K562 (cell line): ENCODE measurements at regions not wholly inside any gene's neighbourhood (a gene's known extent, or its start where the extent isn't known, plus 50 kb on each side); places are given as distances from the start of the nearest gene placed in this dataset.

Source experiments
- ATF6 ChIP-seq: sonication (generic); formaldehyde crosslinking; IDR thresholded peaks from 2 replicates; pipeline ENCODE4 v1.4.0; 2020; ENCODE audit warnings: mild to moderate bottlenecking, missing genetic modification reagents
- CREBBP ChIP-seq: IDR thresholded peaks from one replicate; pipeline ENCODE4 v1.6.1; 2012; ENCODE audit warnings: low read depth, mild to moderate bottlenecking, control low read depth, inconsistent platforms, low read length
- EZH2 ChIP-seq: IDR thresholded peaks from 2 replicates; pipeline ENCODE4 v1.6.1; 2012; ENCODE audit warnings: low read depth, mild to moderate bottlenecking, inconsistent platforms, low read length, borderline replicate concordance
- HDAC3 ChIP-seq: fragments of 450-650 bp; IDR thresholded peaks from 2 replicates; pipeline ENCODE4 v1.6.1; 2018; ENCODE audit warnings: borderline replicate concordance, mild to moderate bottlenecking, moderate library complexity; ENCODE audit not compliant: partially characterized antibody
- MED1 ChIP-seq: sonication (generic); formaldehyde crosslinking; IDR thresholded peaks from 2 replicates; pipeline ENCODE4 v1.8.1; 2023; ENCODE audit warnings: missing genetic modification reagents, borderline replicate concordance
- MYC ChIP-seq, 2 experiments: fragments of 250-450 bp in 1 of 2; sonication (Bioruptor Pico) in 1 of 2; IDR thresholded peaks; 2 replicates each; pipeline versions ENCODE4 v1.5.1 to v1.6.1; 2012 to 2021; ENCODE audit warnings: low read depth in 2 of 2, borderline replicate concordance in 1 of 2, improper control_type of control experiment in 1 of 2, low read length in 1 of 2, mild to moderate bottlenecking in 1 of 2, moderate library complexity in 1 of 2
- POLR2A ChIP-seq: fragments of 450-650 bp; conservative IDR thresholded peaks from 2 replicates; pipeline ENCODE4 v1.6.1; 2016
- RAD21 ChIP-seq, 2 experiments: fragments of 250-450 bp in 1 of 2; fragments of 450-650 bp in 1 of 2; sonication (Bioruptor Pico) in 1 of 2; formaldehyde crosslinking in 1 of 2; IDR thresholded peaks in 1 of 2; conservative IDR thresholded peaks in 1 of 2; 2 replicates each; pipeline versions ENCODE4 v1.4.0 to v1.8.0; 2020 to 2022; ENCODE audit warnings: mild to moderate bottlenecking in 2 of 2, moderate library complexity in 1 of 2
- TF ChIP-seq, protein P1 (sequence below): sonication (generic); formaldehyde crosslinking; IDR thresholded peaks from 2 replicates; pipeline ENCODE4 v1.9.0; 2022; ENCODE audit warnings: mild to moderate bottlenecking, missing genetic modification reagents

DNA sequence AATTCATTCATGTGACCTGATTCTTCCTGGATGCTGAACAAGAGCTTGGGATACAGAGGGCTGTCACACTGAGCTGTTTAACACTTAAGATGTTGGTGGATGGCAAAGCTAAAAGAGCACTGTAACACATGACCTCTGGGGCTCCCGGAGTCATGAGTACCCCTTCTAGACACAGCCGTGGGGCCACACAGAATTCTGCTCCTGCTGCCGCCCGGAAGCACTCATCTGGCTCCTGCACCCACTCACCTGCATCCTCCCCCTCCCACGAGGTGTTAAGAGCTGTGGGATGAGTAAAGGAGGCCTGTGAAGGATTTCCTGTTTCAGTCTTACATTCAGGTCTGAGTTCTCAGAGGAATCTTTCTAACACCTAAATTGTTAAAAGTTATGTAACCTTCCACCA, 78.0 kb upstream of the SSTR1 start:
- no peak for TF ChIP-seq CREBBP
- TF ChIP-seq, protein P1, sequence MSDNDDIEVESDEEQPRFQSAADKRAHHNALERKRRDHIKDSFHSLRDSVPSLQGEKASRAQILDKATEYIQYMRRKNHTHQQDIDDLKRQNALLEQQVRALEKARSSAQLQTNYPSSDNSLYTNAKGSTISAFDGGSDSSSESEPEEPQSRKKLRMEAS (CRISPR knock-in tag) = no peak
- TF ChIP-seq RAD21 (CRISPR knock-in tag; conservative IDR thresholded peaks at IDR 0.05 in 1 of 2, IDR thresholded peaks at IDR 0.05 in 1 of 2) = no peak
- no peak for TF ChIP-seq ATF6 (CRISPR knock-in tag)
- no peak for TF ChIP-seq MYC (IDR thresholded peaks at IDR 0.05; ENCODE audit: low read depth, low read length)
- no peak for TF ChIP-seq MYC (CRISPR knock-in tag; IDR thresholded peaks at IDR 0.05; ENCODE audit: borderline replicate concordance, low read depth)
- no peak for TF ChIP-seq HDAC3
- no peak for TF ChIP-seq MED1 (CRISPR knock-in tag)
- no peak for TF ChIP-seq POLR2A
- no peak for TF ChIP-seq EZH2
